Esophagus squamous epithelium (tissue), 4 donors: ENCODE measurements at regions not wholly inside any gene's neighbourhood (a gene's known extent, or its start where the extent isn't known, plus 50 kb on each side); places are given as distances from the start of the nearest gene placed in this dataset.

ENCODE experiments used
- CTCF ChIP-seq, 6 experiments: fragments of 450-650 bp in 4 of 6; fragments of 200-600 bp in 2 of 6; sonication (generic) in 2 of 6; IDR thresholded peaks; one replicate each; pipeline ENCODE4 v1.5.1; 2016 to 2019; ENCODE audit warnings: antibody characterized with exemption in 6 of 6, mild to moderate bottlenecking in 4 of 6, moderate library complexity in 4 of 6
- POLR2A ChIP-seq, 4 donors: fragments of 450-650 bp; IDR thresholded peaks; one replicate each; pipeline ENCODE4 v1.6.1; 2017; ENCODE audit warnings: antibody characterized with exemption in 4 of 4, mild to moderate bottlenecking in 4 of 4, moderate library complexity in 3 of 4

DNA sequence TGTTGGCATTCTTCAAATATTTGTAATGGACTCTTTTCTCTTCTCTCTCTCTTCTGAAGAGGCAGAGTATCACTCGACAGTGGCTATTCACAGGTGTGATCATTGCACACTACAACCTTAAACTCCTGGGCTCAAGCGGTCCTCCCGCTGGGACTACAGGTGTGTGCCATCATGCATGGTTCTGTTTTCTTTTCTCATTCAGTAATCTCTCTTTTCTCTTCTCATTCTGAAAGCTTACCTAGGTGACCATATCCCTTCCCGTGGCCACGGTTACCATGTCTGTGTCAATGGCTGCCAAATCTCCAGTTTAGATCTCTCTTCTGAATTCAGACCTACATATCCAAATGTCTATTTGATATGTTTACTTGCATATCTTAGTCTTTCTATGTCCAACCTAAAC lies 96.3 kb downstream of the SOX2 start:
- no peak for TF ChIP-seq CTCF (IDR thresholded peaks at IDR 0.05)
- no peak for TF ChIP-seq POLR2A (IDR thresholded peaks at IDR 0.05)
